Omental fat pad (tissue), 3 donors: ENCODE measurements at regions not wholly inside any gene's neighbourhood (a gene's known extent, or its start where the extent isn't known, plus 50 kb on each side); places are given as distances from the start of the nearest gene placed in this dataset.

Source experiments
- ATAC-seq: fragments of 150-250 bp; one replicate; pipeline ENCODE4 v1.9.1; 2016; ENCODE audit warnings: mild to moderate bottlenecking, moderate library complexity; ENCODE audit not compliant: low FRiP score
- DNase-seq: peaks from one replicate; pipeline ENCODE4 v3.0.0-alpha.2; 2019; ENCODE audit warnings: low spot score
- TF ChIP-seq, protein P1 (sequence below), 3 donors: fragments of 450-650 bp; IDR thresholded peaks; one replicate each; pipeline ENCODE4 v1.5.1; 2016 to 2017; ENCODE audit warnings: antibody characterized with exemption in 3 of 3, mild to moderate bottlenecking in 3 of 3, moderate library complexity in 2 of 3

- no peak for DNase-seq
- ATAC-seq = no peak
- TF ChIP-seq, protein P1, sequence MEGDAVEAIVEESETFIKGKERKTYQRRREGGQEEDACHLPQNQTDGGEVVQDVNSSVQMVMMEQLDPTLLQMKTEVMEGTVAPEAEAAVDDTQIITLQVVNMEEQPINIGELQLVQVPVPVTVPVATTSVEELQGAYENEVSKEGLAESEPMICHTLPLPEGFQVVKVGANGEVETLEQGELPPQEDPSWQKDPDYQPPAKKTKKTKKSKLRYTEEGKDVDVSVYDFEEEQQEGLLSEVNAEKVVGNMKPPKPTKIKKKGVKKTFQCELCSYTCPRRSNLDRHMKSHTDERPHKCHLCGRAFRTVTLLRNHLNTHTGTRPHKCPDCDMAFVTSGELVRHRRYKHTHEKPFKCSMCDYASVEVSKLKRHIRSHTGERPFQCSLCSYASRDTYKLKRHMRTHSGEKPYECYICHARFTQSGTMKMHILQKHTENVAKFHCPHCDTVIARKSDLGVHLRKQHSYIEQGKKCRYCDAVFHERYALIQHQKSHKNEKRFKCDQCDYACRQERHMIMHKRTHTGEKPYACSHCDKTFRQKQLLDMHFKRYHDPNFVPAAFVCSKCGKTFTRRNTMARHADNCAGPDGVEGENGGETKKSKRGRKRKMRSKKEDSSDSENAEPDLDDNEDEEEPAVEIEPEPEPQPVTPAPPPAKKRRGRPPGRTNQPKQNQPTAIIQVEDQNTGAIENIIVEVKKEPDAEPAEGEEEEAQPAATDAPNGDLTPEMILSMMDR (IDR thresholded peaks at IDR 0.05) = no peak
These were observed 59.9 kb upstream of the WDR17 start for GRCh38 chr4:176005766-176006165.

DNA sequence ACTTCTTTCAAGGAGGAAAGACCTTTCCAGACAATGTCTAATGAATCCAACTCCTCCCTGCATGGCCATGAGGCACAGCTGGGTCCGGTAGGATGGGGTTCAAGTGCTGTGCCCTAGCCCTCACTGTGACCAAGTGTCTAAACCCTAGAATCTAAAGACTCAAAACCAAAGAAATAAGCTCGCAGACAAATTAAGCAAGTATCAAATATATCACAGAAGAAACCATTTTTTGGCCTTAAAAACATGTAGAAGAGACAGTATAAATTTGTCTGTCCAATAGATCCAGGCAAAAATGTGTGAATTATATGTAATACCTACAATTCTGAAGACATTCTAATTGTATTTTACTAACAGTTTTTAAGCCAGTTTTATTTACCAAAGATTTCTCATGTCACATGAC, 56.4 kb upstream of the WDR17 start:
- TF ChIP-seq, protein P1 (IDR thresholded peaks at IDR 0.05) = no peak
- no peak for ATAC-seq
- no peak for DNase-seq

DNA sequence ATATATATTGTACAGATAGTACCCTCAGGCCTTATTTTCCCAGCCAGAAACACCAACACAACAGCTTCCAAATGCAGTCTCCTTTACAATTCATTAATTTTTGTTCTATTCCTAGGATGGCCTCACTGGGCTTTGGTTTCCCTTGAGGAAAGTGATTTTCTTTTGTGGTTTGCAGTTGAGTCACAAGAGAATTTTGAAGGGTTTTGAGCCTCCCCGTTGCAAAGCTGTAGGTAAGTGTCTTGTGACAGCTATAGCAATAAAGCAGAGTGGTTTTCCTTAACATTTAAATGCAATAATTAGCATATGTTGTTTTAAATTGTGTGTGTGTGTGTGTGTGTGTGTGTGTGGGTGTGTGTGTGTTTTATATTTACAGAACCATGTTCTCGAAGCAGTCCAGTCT, 54.1 kb upstream of the WDR17 start:
- no peak for DNase-seq
- ATAC-seq = no peak
- TF ChIP-seq, protein P1 (IDR thresholded peaks at IDR 0.05) = no peak

GRCh38 chr4:176013476-176014247, 52.0 kb upstream of the WDR17 start:
- ATAC-seq = no peak
- TF ChIP-seq, protein P1 (IDR thresholded peaks at IDR 0.05) = no peak
- no peak for DNase-seq

DNA sequence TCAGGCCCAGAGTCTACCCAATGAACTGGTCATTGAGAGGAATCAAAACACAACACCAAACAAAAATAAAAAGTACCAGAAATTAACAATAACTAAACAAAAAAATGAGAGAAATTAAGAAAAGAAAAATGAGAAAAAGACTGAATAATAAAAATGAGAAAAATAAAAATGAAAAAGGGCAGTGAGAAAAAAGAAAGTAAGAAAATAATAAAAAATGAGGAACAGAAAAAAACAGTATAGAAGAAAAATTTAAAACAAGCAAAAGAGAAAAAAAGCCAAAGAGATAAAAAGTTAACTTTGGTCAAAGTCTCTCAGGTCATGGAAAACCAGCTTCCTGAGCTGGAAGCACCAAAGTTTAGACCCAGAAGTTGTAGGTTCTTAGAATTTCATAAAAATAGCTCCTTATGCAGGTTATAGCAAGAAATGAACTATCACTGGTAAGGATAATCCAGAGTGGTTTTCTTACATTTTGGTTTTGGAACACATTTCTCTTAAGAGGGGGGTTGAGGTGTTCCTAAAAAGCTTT, 51.0 kb upstream of the WDR17 start:
- TF ChIP-seq, protein P1 (IDR thresholded peaks at IDR 0.05) = no peak
- DNase-seq (no peak), ATAC-seq (no peak)
